EH (cell line): ENCODE measurements at regions not wholly inside any gene's neighbourhood (a gene's known extent, or its start where the extent isn't known, plus 50 kb on each side); places are given as distances from the start of the nearest gene placed in this dataset.

Experiments used
- DNase-seq: peaks from one replicate; pipeline ENCODE4 v3.0.0-alpha.2; 2015; ENCODE audit warnings: low read depth

GRCh38 chrX:8869812-8870211 is 68.6 kb upstream of the FAM9A start:
- DNase-seq, result no peak

GRCh38 chrX:8868906-8869305 is 67.7 kb upstream of the FAM9A start:
- peak; percentile 21 for DNase-seq

- peak; percentile 36 for DNase-seq
These were observed 67.0 kb upstream of the FAM9A start for GRCh38 chrX:8868070-8868773.

- no peak for DNase-seq
These were observed 66.2 kb upstream of the FAM9A start for GRCh38 chrX:8867406-8867805.

GRCh38 chrX:8864161-8864560 is 63.0 kb upstream of the FAM9A start:
- no peak for DNase-seq

GRCh38 chrX:8861908-8862307 is 60.7 kb upstream of the FAM9A start:
- no peak for DNase-seq

GRCh38 chrX:8851231-8851886 is 50.2 kb upstream of the FAM9A start:
- no peak for DNase-seq
